DND-41 (cell line): ENCODE measurements at regions not wholly inside any gene's neighbourhood (a gene's known extent, or its start where the extent isn't known, plus 50 kb on each side); places are given as distances from the start of the nearest gene placed in this dataset.

Experiments
- CTCF ChIP-seq: IDR thresholded peaks from 2 replicates; pipeline ENCODE4 v1.5.1; 2012; ENCODE audit warnings: borderline replicate concordance, low read length, moderate library complexity, mild to moderate bottlenecking; ENCODE audit not compliant: poor library complexity, severe bottlenecking; ENCODE audit errors: extremely low read depth
- EZH2 ChIP-seq: IDR thresholded peaks from 3 replicates; pipeline ENCODE4 v1.6.1; 2012; ENCODE audit warnings: borderline replicate concordance, low read depth, mild to moderate bottlenecking, moderate library complexity, low read length, inconsistent platforms; ENCODE audit not compliant: severe bottlenecking

- no peak for TF ChIP-seq CTCF
- TF ChIP-seq EZH2: no peak
Observed at GRCh38 chr5:104363567-104363966, 801.0 kb upstream of the NUDT12 start.
